Tibial nerve (tissue), 3 donors: ENCODE measurements at regions not wholly inside any gene's neighbourhood (a gene's known extent, or its start where the extent isn't known, plus 50 kb on each side); places are given as distances from the start of the nearest gene placed in this dataset.

ENCODE experiments used
- CTCF ChIP-seq, 5 experiments: fragments of 200-600 bp in 3 of 5; fragments of 450-650 bp in 2 of 5; sonication (generic) in 3 of 5; IDR thresholded peaks; one replicate each; pipeline ENCODE4 v1.5.1; 2016 to 2019; ENCODE audit warnings: antibody characterized with exemption in 5 of 5, mild to moderate bottlenecking in 3 of 5, moderate library complexity in 2 of 5
- POLR2A ChIP-seq, 2 donors: fragments of 450-650 bp; IDR thresholded peaks; one replicate each; pipeline ENCODE4 v1.6.1; 2017; ENCODE audit warnings: antibody characterized with exemption in 2 of 2, mild to moderate bottlenecking in 2 of 2, moderate library complexity in 2 of 2

GRCh38 chr12:58310368-58310767, 369.0 kb downstream of the ATP23 start:
- no peak for TF ChIP-seq CTCF (IDR thresholded peaks at IDR 0.05)
- TF ChIP-seq POLR2A (IDR thresholded peaks at IDR 0.05) = no peak
